OCI-LY7 (cell line): ENCODE measurements at regions not wholly inside any gene's neighbourhood (a gene's known extent, or its start where the extent isn't known, plus 50 kb on each side); places are given as distances from the start of the nearest gene placed in this dataset.

Source experiments
- BruUV-seq: library from RNA; stranded (reverse); fragments of 400-500 nt; replicated peaks from 2 replicates; lab custom pipeline; 2021; lab: Mats Ljungman, UMichigan
- CTCF ChIA-PET: fragments of 300-600 bp; sonication (Branson Sonifier 250); formaldehyde crosslinking; loops from one replicate; lab custom pipeline; 2022; ENCODE audit warnings: antibody characterized with exemption; ENCODE audit not compliant: unreplicated experiment; lab: Charles Lee
- POLR2A ChIA-PET: fragments of 300-600 bp; sonication (Branson Sonifier 250); formaldehyde crosslinking; loops from one replicate; lab custom pipeline; 2022; ENCODE audit warnings: antibody characterized with exemption; lab: Charles Lee
- DNase-seq: peaks from one replicate; pipeline ENCODE4 v3.0.0-alpha.2; 2015; ENCODE audit warnings: low spot score
- H2AFZ ChIP-seq: fragments of 200-600 bp; sonication (generic), shearing (Covaris generic); 2 replicates; pipeline ENCODE4 v1.6.1; 2014; ENCODE audit warnings: mild to moderate bottlenecking, antibody characterized with exemption, low read length, moderate library complexity
- H3K27ac ChIP-seq: fragments of 200-600 bp; sonication (generic); 2 replicates; pipeline ENCODE4 v1.5.1; 2014; ENCODE audit warnings: mixed run types, low read depth, mild to moderate bottlenecking, moderate library complexity, low read length, inconsistent platforms; ENCODE audit not compliant: poor library complexity, severe bottlenecking
- H3K36me3 ChIP-seq: fragments of 200-600 bp; sonication (generic); 2 replicates; pipeline ENCODE4 v1.6.1; 2014; ENCODE audit warnings: mild to moderate bottlenecking, antibody characterized with exemption, low read length, moderate library complexity, mixed read lengths; ENCODE audit not compliant: insufficient read depth
- H3K4me1 ChIP-seq: fragments of 200-600 bp; sonication (generic); 2 replicates; pipeline ENCODE4 v1.5.1; 2014; ENCODE audit warnings: mild to moderate bottlenecking, low read length; ENCODE audit not compliant: insufficient read depth, poor library complexity, severe bottlenecking
- H3K4me2 ChIP-seq: fragments of 200-600 bp; sonication (generic); 2 replicates; pipeline ENCODE4 v1.6.1; 2014; ENCODE audit warnings: mild to moderate bottlenecking, low read length
- H3K4me3 ChIP-seq: fragments of 200-600 bp; sonication (generic); 2 replicates; pipeline ENCODE4 v1.5.1; 2014; ENCODE audit warnings: mild to moderate bottlenecking, low read depth, low read length; ENCODE audit not compliant: poor library complexity, severe bottlenecking
- H3K79me2 ChIP-seq: fragments of 200-600 bp; sonication (generic); 2 replicates; pipeline ENCODE4 v1.6.1; 2016; ENCODE audit warnings: low read depth, mild to moderate bottlenecking, low read length, moderate library complexity, mixed read lengths; ENCODE audit not compliant: insufficient read depth
- H3K9me2 ChIP-seq: fragments of 200-600 bp; sonication (generic); 2 replicates; pipeline ENCODE4 v1.6.1; 2016; ENCODE audit warnings: mild to moderate bottlenecking, low read length, mixed read lengths; ENCODE audit not compliant: insufficient read depth
- H3K9me3 ChIP-seq: fragments of 200-600 bp; sonication (generic); 2 replicates; pipeline ENCODE4 v1.6.1; 2014; ENCODE audit warnings: mild to moderate bottlenecking, mixed run types, low read length, mixed read lengths
- H4K20me1 ChIP-seq: fragments of 200-600 bp; sonication (generic); 2 replicates; pipeline ENCODE4 v1.6.1; 2014; ENCODE audit warnings: mild to moderate bottlenecking, antibody characterized with exemption, low read length, moderate library complexity, mixed read lengths; ENCODE audit not compliant: insufficient read depth
- EZH2phosphoT487 ChIP-seq: fragments of 200-600 bp; sonication (generic); IDR thresholded peaks from 2 replicates; pipeline ENCODE4 v1.6.1; 2018; ENCODE audit warnings: low read depth, borderline replicate concordance, mild to moderate bottlenecking, mixed run types, antibody characterized with exemption, low read length, moderate library complexity, mixed read lengths
- intact Hi-C: fragments of 100-400 bp; cut with micrococcal nuclease; formaldehyde crosslinking; loops from one replicate; pipeline ENCODE4 v1.10.0; 2022; ENCODE audit not compliant: unreplicated experiment
- TF ChIP-seq, protein P1 (sequence below): fragments of 200-600 bp; sonication (generic); conservative IDR thresholded peaks from 2 replicates; pipeline ENCODE4 v1.5.1; 2014; ENCODE audit warnings: mild to moderate bottlenecking, antibody characterized with exemption, low read length, moderate library complexity, mixed read lengths

DNA sequence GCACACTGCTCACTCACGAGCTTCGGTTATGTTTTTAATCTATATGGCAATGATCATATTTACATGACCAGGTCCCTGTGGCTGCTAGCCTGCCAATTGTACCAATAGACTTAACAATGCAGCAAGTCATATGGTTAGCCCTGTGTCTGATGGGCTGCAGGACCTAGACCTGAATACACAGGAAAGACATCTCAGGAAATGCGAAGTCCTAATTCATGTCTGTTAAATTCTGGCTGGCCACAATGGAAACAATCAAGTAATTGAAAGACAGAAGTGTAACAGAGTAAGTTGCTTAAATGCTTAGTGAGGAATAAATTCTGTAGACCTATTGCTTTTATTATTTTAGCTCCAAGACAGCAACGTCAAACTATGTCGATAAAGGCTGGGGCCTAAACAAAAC, 112.4 kb upstream of the FZD8 start:
- ChIA-PET CTCF (no interaction called here), POLR2A (no interaction called here)
- no TSS peak for BruUV-seq
- Histone ChIP-seq H3K4me3 (no peak overlapping the region), H3K9me2 (no peaks in the 10 kb centered on the region), H2AFZ (no peak overlapping the region), H3K4me1 (no peaks in the 10 kb centered on the region), H3K36me3 (no peaks in the 10 kb centered on the region), H3K9me3 (no peaks in the 10 kb centered on the region), H3K79me2 (no peaks in the 10 kb centered on the region), H3K27ac (no peak overlapping the region), H3K4me2 (no peak overlapping the region), H4K20me1 (no peaks in the 10 kb centered on the region)
- no peak for DNase-seq
- intact Hi-C loops, result no loop called here
- TF ChIP-seq, protein P1, sequence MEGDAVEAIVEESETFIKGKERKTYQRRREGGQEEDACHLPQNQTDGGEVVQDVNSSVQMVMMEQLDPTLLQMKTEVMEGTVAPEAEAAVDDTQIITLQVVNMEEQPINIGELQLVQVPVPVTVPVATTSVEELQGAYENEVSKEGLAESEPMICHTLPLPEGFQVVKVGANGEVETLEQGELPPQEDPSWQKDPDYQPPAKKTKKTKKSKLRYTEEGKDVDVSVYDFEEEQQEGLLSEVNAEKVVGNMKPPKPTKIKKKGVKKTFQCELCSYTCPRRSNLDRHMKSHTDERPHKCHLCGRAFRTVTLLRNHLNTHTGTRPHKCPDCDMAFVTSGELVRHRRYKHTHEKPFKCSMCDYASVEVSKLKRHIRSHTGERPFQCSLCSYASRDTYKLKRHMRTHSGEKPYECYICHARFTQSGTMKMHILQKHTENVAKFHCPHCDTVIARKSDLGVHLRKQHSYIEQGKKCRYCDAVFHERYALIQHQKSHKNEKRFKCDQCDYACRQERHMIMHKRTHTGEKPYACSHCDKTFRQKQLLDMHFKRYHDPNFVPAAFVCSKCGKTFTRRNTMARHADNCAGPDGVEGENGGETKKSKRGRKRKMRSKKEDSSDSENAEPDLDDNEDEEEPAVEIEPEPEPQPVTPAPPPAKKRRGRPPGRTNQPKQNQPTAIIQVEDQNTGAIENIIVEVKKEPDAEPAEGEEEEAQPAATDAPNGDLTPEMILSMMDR, result no peak
- TF ChIP-seq EZH2phosphoT487, result no peak

DNA sequence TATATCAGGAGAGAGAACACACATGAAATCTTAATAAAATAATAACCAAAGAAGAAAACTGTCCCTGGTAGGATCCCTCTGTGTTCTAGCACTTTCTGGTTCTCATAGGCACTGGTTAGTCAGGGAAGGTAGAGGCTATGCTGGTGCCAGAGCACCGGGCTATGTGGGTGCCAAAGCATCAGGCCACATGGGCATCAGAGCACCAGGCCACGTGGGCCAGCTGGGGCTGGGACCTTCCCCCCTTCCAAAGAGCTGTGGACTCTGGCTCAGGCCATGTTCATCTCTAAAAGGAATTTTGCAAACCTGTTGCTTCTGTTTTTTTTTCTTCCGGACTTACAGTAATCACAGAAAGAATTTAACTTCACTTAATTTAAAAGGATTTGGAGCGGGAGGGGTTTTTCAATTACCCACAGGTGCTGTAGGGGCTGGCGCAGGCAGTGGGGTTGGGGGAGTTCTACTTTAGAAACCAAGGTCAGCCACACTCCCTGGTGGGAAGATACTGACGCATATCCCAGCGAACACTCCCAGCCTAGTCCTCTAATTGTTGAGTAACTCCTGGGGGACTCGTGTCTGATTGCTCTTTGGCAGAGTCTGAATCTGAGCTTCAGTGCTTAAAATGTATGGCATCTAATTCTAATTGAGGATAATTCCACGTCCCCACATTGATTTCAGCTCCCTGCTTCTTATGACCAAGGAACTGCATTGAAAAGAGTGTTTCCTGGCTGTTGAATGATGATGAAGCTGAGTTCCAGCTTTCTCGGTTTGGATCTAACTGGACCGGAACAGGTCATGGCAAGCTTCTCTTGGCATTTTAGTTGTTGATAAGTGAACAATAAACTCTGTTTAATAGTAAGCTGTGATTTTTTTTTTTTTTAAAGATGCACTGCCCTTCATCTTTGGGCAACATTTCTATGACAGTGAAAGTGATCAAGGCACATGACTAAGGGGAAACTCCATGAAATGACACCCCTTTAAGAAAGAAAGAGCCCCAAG, 110.7 kb upstream of the FZD8 start:
- Histone ChIP-seq H3K27ac (no peak overlapping the region), H2AFZ (no peak overlapping the region), H3K79me2 (no peaks in the 10 kb centered on the region), H3K4me2 (no peak overlapping the region), H3K9me2 (no peaks in the 10 kb centered on the region), H3K4me1 (no peaks in the 10 kb centered on the region), H3K4me3 (no peak overlapping the region), H4K20me1 (no peaks in the 10 kb centered on the region), H3K9me3 (no peaks in the 10 kb centered on the region), H3K36me3 (no peaks in the 10 kb centered on the region)
- ChIA-PET CTCF (no interaction called here), POLR2A (interaction anchor here (0.6 to 1.0 kb wide), 2 partner anchors 12 to 181 kb away, joined by 3 read pairs; no protein-coding TSS in a partner anchor)
- no peak for DNase-seq
- BruUV-seq, result no TSS peak
- no peak for TF ChIP-seq EZH2phosphoT487
- TF ChIP-seq, protein P1, result no peak
- intact Hi-C loops, result no loop called here

DNA sequence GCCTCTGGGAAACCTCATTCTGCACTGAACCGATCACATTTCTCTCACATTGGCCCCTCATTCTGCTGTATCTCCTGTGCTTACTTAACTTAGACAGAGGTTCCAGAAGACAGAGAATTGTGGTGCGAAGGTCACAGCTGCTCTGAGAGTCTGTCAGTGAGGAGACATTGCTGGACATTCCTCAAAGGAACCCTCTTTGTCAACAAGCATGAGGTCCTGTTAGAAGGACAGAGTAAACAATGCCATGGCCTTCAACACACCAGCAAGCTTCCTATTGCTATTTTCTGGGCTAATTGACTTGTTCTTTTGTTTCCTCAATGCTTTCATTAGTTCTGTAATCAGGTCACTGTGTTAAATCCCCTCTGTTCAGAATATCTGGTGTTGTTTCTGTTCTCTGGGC, 109.3 kb upstream of the FZD8 start:
- DNase-seq, result no peak
- TF ChIP-seq, protein P1, result no peak
- TF ChIP-seq EZH2phosphoT487, result no peak
- H3K27ac ChIP-seq, result no peak overlapping the region
- H3K4me2 ChIP-seq, result no peak overlapping the region
- no peaks in the 10 kb centered on the region for H3K9me2 ChIP-seq
- H3K79me2 ChIP-seq, result no peaks in the 10 kb centered on the region
- no peaks in the 10 kb centered on the region for H3K36me3 ChIP-seq
- no peak overlapping the region for H2AFZ ChIP-seq
- no peaks in the 10 kb centered on the region for H3K9me3 ChIP-seq
- H3K4me3 ChIP-seq, result no peak overlapping the region
- intact Hi-C loops, result no loop called here
- ChIA-PET CTCF (no interaction called here), POLR2A (interaction anchor here (1.0 kb wide), 1 partner anchor 88 kb away, joined by 3 read pairs; no protein-coding TSS in a partner anchor)
- H3K4me1 ChIP-seq, result no peaks in the 10 kb centered on the region
- no peaks in the 10 kb centered on the region for H4K20me1 ChIP-seq
- no TSS peak for BruUV-seq
